GM19452 (cell line): ENCODE measurements at regions not wholly inside any gene's neighbourhood (a gene's known extent, or its start where the extent isn't known, plus 50 kb on each side); places are given as distances from the start of the nearest gene placed in this dataset.

Experiments used
- ATAC-seq: cut with Tn5 transposase; IDR thresholded peaks from one replicate; pipeline ENCODE4 v1.9.1; 2021; ENCODE audit not compliant: unreplicated experiment

GRCh38 chr5:87877495-87877894 lies 391.1 kb downstream of the TMEM161B start:
- no peak for ATAC-seq

- ATAC-seq = no peak
Measured at GRCh38 chr5:87877023-87877422, 391.6 kb downstream of the TMEM161B start.

GRCh38 chr5:87876616-87877015 lies 392.0 kb downstream of the TMEM161B start:
- no peak for ATAC-seq

GRCh38 chr5:87872986-87873385 lies 395.7 kb downstream of the TMEM161B start:
- ATAC-seq = no peak

- ATAC-seq = no peak
Measured at GRCh38 chr5:87868792-87869191, 399.9 kb downstream of the TMEM161B start.

GRCh38 chr5:87867281-87867680 lies 401.4 kb downstream of the TMEM161B start:
- ATAC-seq = no peak

GRCh38 chr5:87853541-87853940 lies 415.1 kb downstream of the TMEM161B start:
- no peak for ATAC-seq

GRCh38 chr5:87851603-87852002 lies 417.0 kb downstream of the TMEM161B start:
- ATAC-seq = no peak

GRCh38 chr5:87850843-87851242 lies 417.8 kb downstream of the TMEM161B start:
- ATAC-seq = no peak

GRCh38 chr5:87845734-87846133 lies 422.9 kb downstream of the TMEM161B start:
- ATAC-seq = no peak

- no peak for ATAC-seq
Measured at GRCh38 chr5:87844866-87845265, 423.8 kb downstream of the TMEM161B start.

- ATAC-seq = no peak
Measured at GRCh38 chr5:87844449-87844848, 424.2 kb downstream of the TMEM161B start.

- ATAC-seq = no peak
Measured at GRCh38 chr5:87836696-87837095, 424.0 kb upstream of the CCNH start.

- no peak for ATAC-seq
Measured at GRCh38 chr5:87831499-87831898, 418.8 kb upstream of the CCNH start.

- no peak for ATAC-seq
Measured at GRCh38 chr5:87829217-87829551, 416.5 kb upstream of the CCNH start.

- ATAC-seq = no peak
Measured at GRCh38 chr5:87828545-87829216, 416.0 kb upstream of the CCNH start.

GRCh38 chr5:87827539-87827938 lies 414.8 kb upstream of the CCNH start:
- no peak for ATAC-seq

- ATAC-seq = no peak
Measured at GRCh38 chr5:87826507-87826906, 413.8 kb upstream of the CCNH start.

- no peak for ATAC-seq
Measured at GRCh38 chr5:87825583-87825982, 412.9 kb upstream of the CCNH start.

GRCh38 chr5:87807783-87808182 lies 395.1 kb upstream of the CCNH start:
- ATAC-seq = no peak

GRCh38 chr5:87803352-87803751 lies 390.6 kb upstream of the CCNH start:
- no peak for ATAC-seq

GRCh38 chr5:87791869-87792268 lies 379.1 kb upstream of the CCNH start:
- no peak for ATAC-seq

GRCh38 chr5:87788416-87788815 lies 375.7 kb upstream of the CCNH start:
- ATAC-seq = no peak
